ENCODE measurements at regions not wholly inside any gene's neighbourhood (a gene's known extent, or its start where the extent isn't known, plus 50 kb on each side); places are given as distances from the start of the nearest gene placed in this dataset.

DNA sequence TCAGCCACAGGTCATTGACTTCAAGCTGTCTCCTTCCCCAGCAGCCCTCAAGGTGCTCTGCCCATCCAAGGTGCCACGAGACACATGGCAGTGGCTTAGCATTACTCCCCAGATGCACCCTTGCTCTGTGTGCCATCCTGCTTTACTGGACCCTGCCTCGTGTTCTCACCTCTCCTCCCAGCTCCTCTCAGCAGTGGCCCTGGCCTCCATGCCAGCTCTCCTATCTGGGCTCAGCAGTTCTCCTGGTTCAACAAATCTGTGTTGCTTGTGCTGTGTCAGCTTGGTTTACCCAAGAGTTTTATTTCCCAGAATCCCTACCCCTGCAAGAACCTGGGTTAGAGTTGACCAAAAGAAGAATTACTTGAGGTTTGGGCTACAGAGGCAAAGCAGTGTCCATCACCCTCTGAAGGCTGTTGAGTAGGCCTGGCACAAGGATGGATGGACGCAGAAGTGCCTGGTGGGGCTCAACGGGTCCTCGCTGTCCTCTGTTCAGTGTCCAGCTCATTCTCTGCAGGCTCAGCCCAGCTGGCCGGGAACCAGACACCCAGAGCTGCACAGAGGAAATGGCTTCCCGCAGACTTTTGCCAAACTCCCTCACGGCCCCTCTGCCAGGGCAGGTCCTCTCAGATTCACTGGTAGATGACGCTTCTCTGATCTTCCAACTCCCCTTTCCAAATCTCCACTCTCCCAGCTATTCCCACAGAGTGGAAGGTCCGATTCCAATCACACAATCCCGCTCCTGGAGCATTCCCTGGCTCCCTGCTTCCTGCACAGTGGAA, 82.6 kb downstream of the FOXA2 start:
- TF ChIP-seq, protein P1, sequence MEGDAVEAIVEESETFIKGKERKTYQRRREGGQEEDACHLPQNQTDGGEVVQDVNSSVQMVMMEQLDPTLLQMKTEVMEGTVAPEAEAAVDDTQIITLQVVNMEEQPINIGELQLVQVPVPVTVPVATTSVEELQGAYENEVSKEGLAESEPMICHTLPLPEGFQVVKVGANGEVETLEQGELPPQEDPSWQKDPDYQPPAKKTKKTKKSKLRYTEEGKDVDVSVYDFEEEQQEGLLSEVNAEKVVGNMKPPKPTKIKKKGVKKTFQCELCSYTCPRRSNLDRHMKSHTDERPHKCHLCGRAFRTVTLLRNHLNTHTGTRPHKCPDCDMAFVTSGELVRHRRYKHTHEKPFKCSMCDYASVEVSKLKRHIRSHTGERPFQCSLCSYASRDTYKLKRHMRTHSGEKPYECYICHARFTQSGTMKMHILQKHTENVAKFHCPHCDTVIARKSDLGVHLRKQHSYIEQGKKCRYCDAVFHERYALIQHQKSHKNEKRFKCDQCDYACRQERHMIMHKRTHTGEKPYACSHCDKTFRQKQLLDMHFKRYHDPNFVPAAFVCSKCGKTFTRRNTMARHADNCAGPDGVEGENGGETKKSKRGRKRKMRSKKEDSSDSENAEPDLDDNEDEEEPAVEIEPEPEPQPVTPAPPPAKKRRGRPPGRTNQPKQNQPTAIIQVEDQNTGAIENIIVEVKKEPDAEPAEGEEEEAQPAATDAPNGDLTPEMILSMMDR (IDR thresholded peaks at IDR 0.05; ENCODE audit: low read depth, low read length, poor library complexity, severe bottlenecking), result no peak
- TF ChIP-seq EZH2phosphoT487 (IDR thresholded peaks at IDR 0.05; ENCODE audit: borderline replicate concordance, low read length), result no peak

All from DOHH2 (cell line).